ENCODE measurements at regions not wholly inside any gene's neighbourhood (a gene's known extent, or its start where the extent isn't known, plus 50 kb on each side); places are given as distances from the start of the nearest gene placed in this dataset.
"Not testable (repeated sequence)": the region's sequence is repeated elsewhere in the genome, so short reads cannot be mapped to it uniquely, and the experiment has no call there.

GRCh38 chr7:91790646-91791045 is 89.9 kb downstream of the MTERF1 start:
- not testable (repeated sequence) for DNase-seq

GRCh38 chr7:91796122-91796521 is 84.4 kb downstream of the MTERF1 start:
- no peak for DNase-seq

- DNase-seq, result no peak
Measured at GRCh38 chr7:91798425-91798824, 82.1 kb downstream of the MTERF1 start.

GRCh38 chr7:91800389-91800788 is 80.1 kb downstream of the MTERF1 start:
- no peak for DNase-seq

GRCh38 chr7:91801331-91801983 is 79.0 kb downstream of the MTERF1 start:
- DNase-seq, result no peak

- no peak for DNase-seq
Measured at GRCh38 chr7:91811236-91811635, 69.3 kb downstream of the MTERF1 start.

GRCh38 chr7:91811641-91812040 is 68.9 kb downstream of the MTERF1 start:
- DNase-seq, result no peak

- DNase-seq, result no peak
Measured at GRCh38 chr7:91812388-91812787, 68.1 kb downstream of the MTERF1 start.

- DNase-seq, result no peak
Measured at GRCh38 chr7:91814189-91814588, 66.3 kb downstream of the MTERF1 start.
